ENCODE measurements at regions not wholly inside any gene's neighbourhood (a gene's known extent, or its start where the extent isn't known, plus 50 kb on each side); places are given as distances from the start of the nearest gene placed in this dataset.

GRCh38 chr10:94065787-94066186 is 72.1 kb downstream of the PLCE1 start:
- no peaks in the 10 kb centered on the region for H3K4me1 ChIP-seq
- no peak overlapping the region for H3K27ac ChIP-seq
- H3K27me3 ChIP-seq, result no peaks in the 10 kb centered on the region
- TF ChIP-seq, protein P1, sequence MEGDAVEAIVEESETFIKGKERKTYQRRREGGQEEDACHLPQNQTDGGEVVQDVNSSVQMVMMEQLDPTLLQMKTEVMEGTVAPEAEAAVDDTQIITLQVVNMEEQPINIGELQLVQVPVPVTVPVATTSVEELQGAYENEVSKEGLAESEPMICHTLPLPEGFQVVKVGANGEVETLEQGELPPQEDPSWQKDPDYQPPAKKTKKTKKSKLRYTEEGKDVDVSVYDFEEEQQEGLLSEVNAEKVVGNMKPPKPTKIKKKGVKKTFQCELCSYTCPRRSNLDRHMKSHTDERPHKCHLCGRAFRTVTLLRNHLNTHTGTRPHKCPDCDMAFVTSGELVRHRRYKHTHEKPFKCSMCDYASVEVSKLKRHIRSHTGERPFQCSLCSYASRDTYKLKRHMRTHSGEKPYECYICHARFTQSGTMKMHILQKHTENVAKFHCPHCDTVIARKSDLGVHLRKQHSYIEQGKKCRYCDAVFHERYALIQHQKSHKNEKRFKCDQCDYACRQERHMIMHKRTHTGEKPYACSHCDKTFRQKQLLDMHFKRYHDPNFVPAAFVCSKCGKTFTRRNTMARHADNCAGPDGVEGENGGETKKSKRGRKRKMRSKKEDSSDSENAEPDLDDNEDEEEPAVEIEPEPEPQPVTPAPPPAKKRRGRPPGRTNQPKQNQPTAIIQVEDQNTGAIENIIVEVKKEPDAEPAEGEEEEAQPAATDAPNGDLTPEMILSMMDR (IDR thresholded peaks at IDR 0.05), result no peak
- H3K9me3 ChIP-seq, result no peaks in the 10 kb centered on the region
- FAIRE-seq (no peak), ATAC-seq (no peak), DNase-seq (no peak)
- H3K4me3 ChIP-seq, result no peak overlapping the region
- intact Hi-C loops (cut with DNase I), result no loop called here
- no peaks in the 10 kb centered on the region for H3K36me3 ChIP-seq

- TF ChIP-seq, protein P1 (IDR thresholded peaks at IDR 0.05), result no peak
- no peak for FAIRE-seq
Measured at GRCh38 chr10:94066411-94066810, 72.7 kb downstream of the PLCE1 start.

DNA sequence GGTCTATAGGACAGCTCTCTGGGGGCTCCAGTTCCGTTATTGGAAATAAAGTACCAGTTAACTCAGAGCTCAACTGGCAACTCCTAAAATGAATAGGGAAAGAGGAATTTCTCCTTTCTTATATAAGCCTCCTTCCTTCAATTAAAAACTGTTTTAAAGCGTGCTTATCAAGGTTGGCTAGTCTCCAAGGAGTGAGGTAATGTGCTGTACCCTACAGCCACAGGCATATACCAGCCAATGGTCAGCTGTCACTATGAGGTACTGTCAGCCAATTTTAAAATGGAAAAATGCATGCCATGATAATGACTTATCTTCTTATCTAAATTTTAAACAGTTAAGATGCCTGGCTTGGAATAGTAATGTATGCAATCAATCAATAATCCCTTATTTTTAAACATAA is 76.2 kb downstream of the PLCE1 start:
- 28 to 32% methylated on average over 2 of the region's 2 CpGs for WGBS, 2 donors
- intact Hi-C loops (cut with DNase I), result no loop called here
- Histone ChIP-seq H3K4me1 (no peaks in the 10 kb centered on the region), H3K4me3 (no peak overlapping the region), H3K27ac (no peak overlapping the region), H3K36me3 (no peaks in the 10 kb centered on the region), H3K9me3 (no peaks in the 10 kb centered on the region), H3K27me3 (no peaks in the 10 kb centered on the region)
- ATAC-seq (peak in 3 of 4 donors; percentile 67 to 70 (median 67)), FAIRE-seq (no peak), DNase-seq (peak in 1 of 6 donors; percentile 5)
- TF ChIP-seq, protein P1 (IDR thresholded peaks at IDR 0.05), result no peak

More at GRCh38 chr10:94066411-94066810, 72.7 kb downstream of the PLCE1 start:
- H3K4me3 ChIP-seq, result no peak overlapping the region
- H3K9me3 ChIP-seq, result no peaks in the 10 kb centered on the region
- ATAC-seq, result peak in 2 of 4 donors; percentile 30 to 52
- intact Hi-C loops (cut with DNase I), result no loop called here
- DNase-seq, result no peak
- H3K27me3 ChIP-seq, result no peaks in the 10 kb centered on the region
- H3K4me1 ChIP-seq, result no peaks in the 10 kb centered on the region
- 48 to 55% methylated on average over 6 of the region's 6 CpGs for WGBS, 2 donors
- no peaks in the 10 kb centered on the region for H3K36me3 ChIP-seq
- H3K27ac ChIP-seq, result no peak overlapping the region

GRCh38 chr10:94074462-94074861 is 80.7 kb downstream of the PLCE1 start:
- Histone ChIP-seq H3K9me3 (no peaks in the 10 kb centered on the region), H3K27ac (no peak overlapping the region), H3K27me3 (no peaks in the 10 kb centered on the region), H3K4me1 (no peaks in the 10 kb centered on the region), H3K4me3 (no peak overlapping the region), H3K36me3 (no peaks in the 10 kb centered on the region)
- TF ChIP-seq, protein P1 (IDR thresholded peaks at IDR 0.05), result no peak
- intact Hi-C loops (cut with DNase I), result no loop called here
- WGBS, 2 donors, result 83 to 88% methylated on average over 1 of the region's 1 CpG
- no peak for DNase-seq
- FAIRE-seq, result no peak
- no peak for ATAC-seq

GRCh38 chr10:94075506-94075905 is 81.8 kb downstream of the PLCE1 start:
- H3K4me1 ChIP-seq, result no peaks in the 10 kb centered on the region
- no peak overlapping the region for H3K4me3 ChIP-seq
- TF ChIP-seq, protein P1 (IDR thresholded peaks at IDR 0.05), result no peak
- no peak overlapping the region for H3K27ac ChIP-seq
- FAIRE-seq, result no peak
- H3K27me3 ChIP-seq, result no peaks in the 10 kb centered on the region
- DNase-seq, result no peak
- 90 to 93% methylated on average over 2 of the region's 2 CpGs for WGBS, 2 donors
- no peak for ATAC-seq
- H3K36me3 ChIP-seq, result no peaks in the 10 kb centered on the region
- intact Hi-C loops (cut with DNase I), result no loop called here
- H3K9me3 ChIP-seq, result no peaks in the 10 kb centered on the region
